ENCODE measurements at regions not wholly inside any gene's neighbourhood (a gene's known extent, or its start where the extent isn't known, plus 50 kb on each side); places are given as distances from the start of the nearest gene placed in this dataset.

DNA sequence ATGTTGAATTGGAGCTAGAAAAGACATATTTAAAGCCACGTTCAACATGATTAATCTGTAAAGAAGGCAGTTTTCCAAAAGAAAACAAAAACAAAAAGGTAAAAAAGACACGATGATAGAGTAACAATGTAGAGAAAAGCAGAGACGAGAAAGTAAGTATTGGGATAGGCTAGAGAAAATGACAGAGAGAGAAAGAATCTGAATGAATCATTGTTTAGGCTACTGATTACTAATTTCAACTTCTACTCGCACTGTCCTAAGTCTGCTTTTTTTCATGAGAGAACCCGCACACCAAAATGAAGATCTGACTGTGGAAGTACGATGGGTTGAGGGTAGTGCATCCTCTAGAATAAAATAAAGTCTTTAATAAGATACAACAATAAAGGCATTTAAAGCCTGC is 1599.2 kb upstream of the TMEFF2 start:
- TF ChIP-seq EZH2phosphoT487 (IDR thresholded peaks at IDR 0.05; ENCODE audit: borderline replicate concordance), result no peak
- TF ChIP-seq, protein P1, sequence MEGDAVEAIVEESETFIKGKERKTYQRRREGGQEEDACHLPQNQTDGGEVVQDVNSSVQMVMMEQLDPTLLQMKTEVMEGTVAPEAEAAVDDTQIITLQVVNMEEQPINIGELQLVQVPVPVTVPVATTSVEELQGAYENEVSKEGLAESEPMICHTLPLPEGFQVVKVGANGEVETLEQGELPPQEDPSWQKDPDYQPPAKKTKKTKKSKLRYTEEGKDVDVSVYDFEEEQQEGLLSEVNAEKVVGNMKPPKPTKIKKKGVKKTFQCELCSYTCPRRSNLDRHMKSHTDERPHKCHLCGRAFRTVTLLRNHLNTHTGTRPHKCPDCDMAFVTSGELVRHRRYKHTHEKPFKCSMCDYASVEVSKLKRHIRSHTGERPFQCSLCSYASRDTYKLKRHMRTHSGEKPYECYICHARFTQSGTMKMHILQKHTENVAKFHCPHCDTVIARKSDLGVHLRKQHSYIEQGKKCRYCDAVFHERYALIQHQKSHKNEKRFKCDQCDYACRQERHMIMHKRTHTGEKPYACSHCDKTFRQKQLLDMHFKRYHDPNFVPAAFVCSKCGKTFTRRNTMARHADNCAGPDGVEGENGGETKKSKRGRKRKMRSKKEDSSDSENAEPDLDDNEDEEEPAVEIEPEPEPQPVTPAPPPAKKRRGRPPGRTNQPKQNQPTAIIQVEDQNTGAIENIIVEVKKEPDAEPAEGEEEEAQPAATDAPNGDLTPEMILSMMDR (conservative IDR thresholded peaks at IDR 0.05; ENCODE audit: low read length), result no peak
